Esophagus squamous epithelium (tissue), 4 donors: ENCODE measurements at regions not wholly inside any gene's neighbourhood (a gene's known extent, or its start where the extent isn't known, plus 50 kb on each side); places are given as distances from the start of the nearest gene placed in this dataset.

Experiments used
- CTCF ChIP-seq, 6 experiments: fragments of 450-650 bp in 4 of 6; fragments of 200-600 bp in 2 of 6; sonication (generic) in 2 of 6; IDR thresholded peaks; one replicate each; pipeline ENCODE4 v1.5.1; 2016 to 2019; ENCODE audit warnings: antibody characterized with exemption in 6 of 6, mild to moderate bottlenecking in 4 of 6, moderate library complexity in 4 of 6
- POLR2A ChIP-seq, 4 donors: fragments of 450-650 bp; IDR thresholded peaks; one replicate each; pipeline ENCODE4 v1.6.1; 2017; ENCODE audit warnings: antibody characterized with exemption in 4 of 4, mild to moderate bottlenecking in 4 of 4, moderate library complexity in 3 of 4

GRCh38 chr4:8737601-8738279 lies 133.9 kb downstream of the HMX1 start:
- TF ChIP-seq CTCF (IDR thresholded peaks at IDR 0.05) (no peak), POLR2A (IDR thresholded peaks at IDR 0.05) (no peak)
